ENCODE measurements at regions not wholly inside any gene's neighbourhood (a gene's known extent, or its start where the extent isn't known, plus 50 kb on each side); places are given as distances from the start of the nearest gene placed in this dataset.

DNA sequence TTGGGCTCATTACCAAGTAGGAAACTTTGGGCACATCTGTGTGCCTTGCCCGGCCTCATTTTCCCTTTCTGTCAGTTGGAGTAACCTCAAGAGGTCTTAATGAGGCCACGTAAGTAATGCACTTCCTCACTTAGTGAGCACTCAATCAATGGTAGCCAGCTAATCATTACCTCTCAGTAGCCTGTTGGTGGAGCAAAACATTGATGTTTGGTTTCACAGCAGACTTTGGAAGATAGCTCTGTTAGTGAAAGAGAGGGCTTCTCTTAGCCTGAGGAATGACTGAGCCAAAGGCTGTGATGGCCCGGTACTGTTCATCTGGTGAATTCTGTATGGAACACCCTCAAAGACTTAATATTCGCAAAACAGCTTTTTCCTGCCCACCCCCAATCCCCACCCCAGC lies 55.9 kb upstream of the ID4 start:
- Histone ChIP-seq H3K36me3 (ENCODE audit: insufficient read depth, insufficient read length, low read length) (no peaks in the 10 kb centered on the region), H3K4me1 (ENCODE audit: insufficient read depth, insufficient read length) (no peaks in the 10 kb centered on the region), H3K4me3 (ENCODE audit: insufficient read length, low read depth) (no peak overlapping the region), H3K27me3 (ENCODE audit: insufficient read depth, insufficient read length) (no peaks in the 10 kb centered on the region), H3K9me3 (ENCODE audit: insufficient read depth, low read length) (no peaks in the 10 kb centered on the region), H3K9ac (ENCODE audit: insufficient read length, low read depth) (no peak overlapping the region)
- no peak for DNase-seq (ENCODE audit: low read depth, low spot score)
- no peak for TF ChIP-seq YY1 (IDR thresholded peaks at IDR 0.05; ENCODE audit: insufficient read depth, insufficient read length)
- TF ChIP-seq ZNF274 (IDR thresholded peaks at IDR 0.05; ENCODE audit: low read depth, low read length) = no peak
- TF ChIP-seq SUZ12 (IDR thresholded peaks at IDR 0.05; ENCODE audit: extremely low read depth, insufficient read depth, insufficient read length) = no peak

DNA sequence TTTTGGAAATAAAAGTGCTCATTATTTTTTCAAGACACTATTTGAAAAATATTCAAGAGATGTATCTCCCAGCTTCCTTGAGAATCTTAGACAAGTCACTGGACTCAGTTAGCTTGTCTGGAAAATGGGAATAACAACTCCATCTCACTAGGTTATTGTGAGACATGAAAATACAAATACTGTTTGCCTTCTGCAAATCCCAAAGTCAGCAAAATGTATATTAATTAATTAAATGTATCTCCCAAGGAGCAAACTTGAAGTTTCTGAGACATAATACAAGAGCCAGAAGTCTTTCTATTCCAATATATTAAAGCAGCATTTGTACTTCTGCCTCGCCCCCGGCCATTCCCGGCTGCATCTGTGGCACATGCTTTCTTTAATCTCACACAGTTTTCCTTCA lies 54.6 kb upstream of the ID4 start:
- TF ChIP-seq SUZ12 (IDR thresholded peaks at IDR 0.05; ENCODE audit: extremely low read depth, insufficient read depth, insufficient read length) (no peak), YY1 (IDR thresholded peaks at IDR 0.05; ENCODE audit: insufficient read depth, insufficient read length) (no peak), ZNF274 (IDR thresholded peaks at IDR 0.05; ENCODE audit: low read depth, low read length) (no peak)

More for the DNA sequence above, 54.6 kb upstream of the ID4 start:
- Histone ChIP-seq H3K27me3 (ENCODE audit: insufficient read depth, insufficient read length) (no peaks in the 10 kb centered on the region), H3K9me3 (ENCODE audit: insufficient read depth, low read length) (no peaks in the 10 kb centered on the region), H3K9ac (ENCODE audit: insufficient read length, low read depth) (no peak overlapping the region), H3K36me3 (ENCODE audit: insufficient read depth, insufficient read length, low read length) (no peaks in the 10 kb centered on the region), H3K4me3 (ENCODE audit: insufficient read length, low read depth) (no peak overlapping the region), H3K4me1 (ENCODE audit: insufficient read depth, insufficient read length) (no peaks in the 10 kb centered on the region)
- DNase-seq (ENCODE audit: low read depth, low spot score) = no peak

Data from NT2/D1 (cell line).